SKM-1 (cell line): ENCODE measurements at regions not wholly inside any gene's neighbourhood (a gene's known extent, or its start where the extent isn't known, plus 50 kb on each side); places are given as distances from the start of the nearest gene placed in this dataset.
"Not testable (repeated sequence)": the region's sequence is repeated elsewhere in the genome, so short reads cannot be mapped to it uniquely, and the experiment has no call there.

Experiments
- DNase-seq: peaks from one replicate; lab custom pipeline; 2025; ENCODE audit not compliant: unreplicated experiment; lab: John Stamatoyannopoulos, UW

DNA sequence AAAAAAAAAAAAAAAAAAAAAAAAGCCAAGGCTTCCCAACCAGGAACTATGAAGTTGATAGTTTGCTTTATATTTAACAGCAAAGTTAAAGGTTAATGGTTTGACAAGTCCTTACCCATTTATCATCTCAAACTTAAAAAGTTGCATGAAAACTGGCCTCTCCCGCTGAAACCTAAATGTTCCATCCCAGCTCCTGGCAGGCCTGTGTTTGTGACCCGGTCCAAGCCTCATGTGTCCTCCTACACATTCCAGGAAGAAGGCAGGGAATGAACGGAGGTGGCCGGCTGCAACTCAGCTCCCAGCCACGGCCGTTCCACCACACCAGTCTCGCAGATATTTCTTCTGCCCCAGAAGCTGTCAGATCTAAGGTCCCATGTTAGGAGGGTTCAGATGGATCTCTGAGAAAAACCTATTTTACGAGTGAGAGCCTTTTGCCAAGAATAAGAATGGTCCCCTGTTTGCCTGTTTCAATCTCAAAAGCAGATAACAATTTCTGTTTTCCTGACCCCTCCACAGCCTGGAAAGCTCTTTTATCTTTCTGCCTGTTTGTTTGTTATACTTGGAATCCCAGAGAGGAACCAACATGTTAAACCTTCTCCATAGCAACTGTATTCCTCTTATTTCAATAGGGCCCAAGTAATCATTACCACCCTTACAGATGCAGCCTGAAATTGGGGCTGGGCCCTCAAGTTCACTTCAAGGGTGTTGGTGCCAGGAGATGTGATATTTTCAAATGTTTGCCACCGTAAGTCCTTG lies 56.5 kb downstream of the KCTD12 start:
- DNase-seq = no peak

DNA sequence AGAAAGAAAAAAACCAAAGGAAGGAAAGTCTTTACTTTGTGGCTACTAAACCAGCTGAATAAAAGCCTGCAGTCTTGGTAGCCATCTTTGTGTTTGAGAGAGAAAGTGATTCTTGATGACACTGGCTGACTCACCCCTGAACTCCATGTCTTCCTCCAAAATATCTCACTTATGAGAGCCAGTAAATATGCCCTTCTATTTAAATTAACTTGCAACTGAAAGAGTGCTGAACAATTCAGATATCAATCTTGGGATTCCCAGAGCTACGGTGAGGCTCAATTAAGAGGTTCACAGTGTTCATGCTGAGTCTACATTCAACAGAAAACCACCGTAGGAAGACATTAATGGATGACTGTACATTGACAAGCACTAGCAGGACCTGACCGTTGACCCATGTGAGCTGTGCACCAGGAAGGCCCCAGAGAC lies 57.9 kb downstream of the KCTD12 start:
- no peak for DNase-seq

GRCh38 chr13:76826527-76826926 lies 59.7 kb downstream of the KCTD12 start:
- no peak for DNase-seq

DNA sequence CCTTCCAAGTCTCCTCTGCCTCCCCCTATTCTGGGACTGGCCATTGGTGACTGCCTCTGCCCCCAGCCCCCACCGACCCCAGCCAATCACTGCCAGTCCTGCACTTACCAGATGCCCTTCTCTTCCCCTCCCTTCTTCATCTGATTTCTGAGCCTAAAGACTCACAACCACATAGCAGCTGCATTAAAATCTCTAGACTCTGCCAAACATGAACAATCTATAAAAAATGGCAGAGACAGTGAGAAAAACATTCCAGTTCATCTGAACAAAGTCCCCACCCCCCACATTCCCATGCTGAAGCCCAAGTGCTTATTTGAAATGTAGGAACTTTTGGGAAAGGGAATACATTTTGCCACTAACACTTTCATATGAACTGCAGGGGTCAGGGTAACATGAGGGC lies 60.8 kb downstream of the KCTD12 start:
- DNase-seq = no peak

- no peak for DNase-seq
These were observed 62.2 kb downstream of the KCTD12 start for GRCh38 chr13:76823969-76824368.

GRCh38 chr13:76822698-76823267 lies 63.4 kb downstream of the KCTD12 start:
- DNase-seq = no peak

DNA sequence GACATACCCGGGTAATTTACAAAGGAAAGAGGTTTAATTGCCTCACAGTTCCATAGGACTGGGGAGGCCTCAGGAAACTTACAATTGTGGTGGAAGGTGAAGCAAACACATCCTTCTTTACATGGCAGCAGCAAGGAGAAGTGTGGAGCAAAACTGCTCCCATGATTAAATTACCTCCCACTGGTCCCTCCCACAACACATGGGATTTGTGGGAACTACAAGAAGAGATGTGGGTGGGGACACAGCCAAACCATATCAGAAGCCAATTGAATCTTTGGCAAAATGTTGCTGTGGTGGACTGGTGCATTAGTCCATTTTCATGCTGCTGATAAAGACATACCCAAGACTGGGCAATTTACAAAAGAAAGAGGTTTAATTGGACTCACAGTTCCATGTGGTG lies 65.0 kb downstream of the KCTD12 start:
- not testable (repeated sequence) for DNase-seq

- DNase-seq = no peak
These were observed 65.4 kb downstream of the KCTD12 start for GRCh38 chr13:76820759-76821158.

GRCh38 chr13:76816394-76816793 lies 69.8 kb downstream of the KCTD12 start:
- DNase-seq = no peak

GRCh38 chr13:76815344-76815743 lies 70.9 kb downstream of the KCTD12 start:
- DNase-seq = no peak

GRCh38 chr13:76813891-76814290 lies 72.3 kb downstream of the KCTD12 start:
- peak; percentile 17 for DNase-seq

DNA sequence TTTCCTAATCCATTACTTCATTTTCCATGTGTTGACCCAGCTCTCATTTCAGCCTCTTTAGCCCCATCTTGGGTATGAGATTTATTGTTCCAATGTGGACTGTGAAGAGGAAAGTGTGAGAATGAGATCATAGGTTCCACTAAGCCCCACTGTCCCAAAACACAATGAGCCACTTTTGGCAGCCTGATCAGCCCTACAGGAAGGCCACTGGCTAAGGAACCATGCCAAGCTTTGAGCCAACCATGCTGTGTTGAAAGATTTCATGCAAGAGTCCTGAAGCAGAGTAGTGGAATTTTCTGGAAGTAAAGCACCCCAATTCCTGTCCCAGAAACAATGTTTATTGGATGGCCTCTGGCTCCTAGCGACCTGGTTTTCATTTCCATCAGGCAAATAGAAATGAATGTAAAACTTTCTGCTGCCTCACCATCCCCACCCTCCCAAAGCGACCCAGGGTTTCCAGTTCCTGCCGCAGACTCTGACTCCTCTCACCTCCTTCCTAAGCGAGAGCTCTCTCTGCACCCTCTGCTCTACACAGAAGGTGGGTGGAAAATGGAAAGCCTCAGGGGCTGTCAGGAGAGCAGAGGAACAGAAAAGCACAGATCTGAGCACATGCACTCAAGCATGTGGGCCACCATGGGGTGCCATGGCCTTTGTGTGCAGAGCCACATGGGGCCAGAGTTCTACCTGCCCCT lies 73.1 kb downstream of the KCTD12 start:
- DNase-seq = no peak

DNA sequence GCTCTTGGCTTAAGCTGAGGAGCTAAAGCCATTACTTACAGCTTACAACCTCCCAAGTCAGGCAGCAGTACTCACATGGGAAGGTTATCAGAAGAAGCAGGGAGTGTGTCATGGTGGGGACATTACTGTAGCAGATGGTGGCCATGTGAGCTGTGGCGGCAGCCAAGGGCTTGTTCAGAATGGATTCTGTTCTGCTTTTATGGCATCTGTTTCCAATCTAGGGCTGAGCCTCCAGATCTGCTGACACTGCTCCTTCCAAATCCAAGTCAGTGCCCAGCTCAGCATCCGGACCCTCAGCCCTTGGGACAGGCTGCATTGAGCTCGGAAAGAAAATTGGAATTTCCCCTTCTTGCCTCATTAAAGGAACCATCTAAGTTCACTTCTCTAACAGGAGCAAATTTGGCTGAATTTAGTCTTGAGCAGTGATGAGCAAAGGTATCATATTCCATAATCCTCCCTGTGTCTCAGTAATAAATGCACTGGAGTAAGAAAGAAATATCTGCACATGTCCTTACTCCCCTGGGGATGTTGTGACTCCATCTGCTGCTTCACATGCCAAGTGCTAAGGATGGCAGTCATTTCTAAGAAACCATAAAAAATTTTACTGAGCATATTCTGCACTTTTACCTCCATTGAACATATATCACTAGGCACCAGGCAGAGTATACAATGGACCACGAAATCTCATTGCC lies 73.9 kb downstream of the KCTD12 start:
- DNase-seq = no peak

GRCh38 chr13:76809389-76809788 lies 76.8 kb downstream of the KCTD12 start:
- no peak for DNase-seq

GRCh38 chr13:76808927-76809326 lies 77.3 kb downstream of the KCTD12 start:
- DNase-seq = no peak

DNA sequence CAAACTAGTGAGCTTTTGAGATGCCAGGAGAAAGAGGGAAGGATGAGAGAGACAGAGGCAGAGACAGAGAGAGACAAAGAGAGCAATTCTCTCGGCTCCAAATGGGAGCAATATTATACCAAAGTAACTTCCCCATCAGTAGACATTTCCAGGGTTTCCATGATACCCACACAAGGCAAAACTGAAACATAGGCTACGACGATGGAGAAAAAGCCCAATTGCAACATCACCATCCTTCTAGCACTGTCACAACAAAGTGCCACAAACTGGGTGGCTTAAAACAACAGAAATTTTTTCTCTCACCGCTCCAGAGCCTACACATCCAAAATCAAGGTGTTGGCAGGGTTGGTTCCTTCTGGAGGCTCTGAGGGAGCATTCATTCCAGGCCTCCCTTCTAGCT lies 81.4 kb downstream of the KCTD12 start:
- DNase-seq = no peak

GRCh38 chr13:76803831-76804230 lies 82.4 kb downstream of the KCTD12 start:
- DNase-seq = peak; percentile 59

DNA sequence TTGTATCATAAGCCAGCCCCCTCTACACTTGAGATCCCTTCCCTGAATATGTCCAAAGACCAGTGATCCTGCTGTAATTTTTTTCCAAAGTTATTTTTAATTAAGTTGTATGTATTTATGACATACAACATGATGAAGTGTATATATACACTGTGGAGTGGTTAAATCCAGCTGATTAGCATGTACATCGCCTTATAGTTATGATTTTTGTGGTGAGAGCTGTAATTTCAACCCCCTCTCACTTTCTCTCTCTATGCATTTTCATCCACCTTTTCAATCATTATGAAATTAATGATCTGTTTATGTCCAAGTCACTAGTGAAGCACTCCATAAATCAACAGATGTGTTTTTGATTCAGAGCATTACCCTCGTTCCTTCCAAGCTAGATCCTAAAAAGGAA lies 85.3 kb downstream of the KCTD12 start:
- no peak for DNase-seq

GRCh38 chr13:76799696-76800095 lies 86.5 kb downstream of the KCTD12 start:
- no peak for DNase-seq

GRCh38 chr13:76798037-76798436 lies 88.2 kb downstream of the KCTD12 start:
- DNase-seq = peak; percentile 41

GRCh38 chr13:76797361-76797760 lies 88.8 kb downstream of the KCTD12 start:
- no peak for DNase-seq

- no peak for DNase-seq
These were observed 89.4 kb downstream of the KCTD12 start for GRCh38 chr13:76796851-76797250.
